BLaER1 (cell line): ENCODE measurements at regions not wholly inside any gene's neighbourhood (a gene's known extent, or its start where the extent isn't known, plus 50 kb on each side); places are given as distances from the start of the nearest gene placed in this dataset.

Source experiments
- H3K27ac ChIP-seq: shearing (Covaris generic); formaldehyde crosslinking; 2 replicates; pipeline ENCODE4 v1.8.1; 2022
- H3K27me3 ChIP-seq: shearing (Covaris generic); formaldehyde crosslinking; 2 replicates; pipeline ENCODE4 v1.8.1; 2022
- H3K36me3 ChIP-seq: shearing (Covaris generic); formaldehyde crosslinking; 2 replicates; pipeline ENCODE4 v1.8.1; 2022
- H3K4me1 ChIP-seq: shearing (Covaris generic); formaldehyde crosslinking; 2 replicates; pipeline ENCODE4 v1.8.1; 2022
- H3K4me2 ChIP-seq: shearing (Covaris generic); formaldehyde crosslinking; 2 replicates; pipeline ENCODE4 v1.8.1; 2022
- H3K4me3 ChIP-seq: shearing (Covaris generic); formaldehyde crosslinking; 2 replicates; pipeline ENCODE4 v1.8.1; 2022
- H3K9ac ChIP-seq: shearing (Covaris generic); formaldehyde crosslinking; 2 replicates; pipeline ENCODE4 v1.8.1; 2022
- H3K9me3 ChIP-seq: shearing (Covaris generic); formaldehyde crosslinking; 2 replicates; pipeline ENCODE4 v1.8.1; 2022
- H4K20me1 ChIP-seq: shearing (Covaris generic); formaldehyde crosslinking; 2 replicates; pipeline ENCODE4 v1.8.1; 2022
- Cebpa-rat ChIP-seq: shearing (Covaris generic); IDR thresholded peaks from 2 replicates; pipeline ENCODE4 v1.8.1; 2022

GRCh38 chr2:31739161-31739560 lies 158.4 kb upstream of the SRD5A2 start:
- H3K27ac ChIP-seq = no peak overlapping the region
- H4K20me1 ChIP-seq = no peaks in the 10 kb centered on the region
- no peaks in the 10 kb centered on the region for H3K9me3 ChIP-seq
- TF ChIP-seq Cebpa-rat = no peak
- H3K4me2 ChIP-seq = no peak overlapping the region
- H3K4me3 ChIP-seq = no peak overlapping the region
- H3K36me3 ChIP-seq = no peaks in the 10 kb centered on the region
- H3K4me1 ChIP-seq = no peaks in the 10 kb centered on the region
- no peaks in the 10 kb centered on the region for H3K27me3 ChIP-seq
- no peak overlapping the region for H3K9ac ChIP-seq

GRCh38 chr2:31736695-31737454 lies 156.1 kb upstream of the SRD5A2 start:
- H3K4me1 ChIP-seq = no peaks in the 10 kb centered on the region
- H3K4me2 ChIP-seq = no peak overlapping the region
- TF ChIP-seq Cebpa-rat = no peak
- H3K27ac ChIP-seq = no peak overlapping the region
- no peak overlapping the region for H3K9ac ChIP-seq
- H4K20me1 ChIP-seq = no peaks in the 10 kb centered on the region
- no peaks in the 10 kb centered on the region for H3K36me3 ChIP-seq
- no peak overlapping the region for H3K4me3 ChIP-seq
- no peaks in the 10 kb centered on the region for H3K9me3 ChIP-seq
- H3K27me3 ChIP-seq = no peaks in the 10 kb centered on the region

GRCh38 chr2:31735716-31736115 lies 155.0 kb upstream of the SRD5A2 start:
- no peak overlapping the region for H3K4me3 ChIP-seq
- H3K27ac ChIP-seq = no peak overlapping the region
- no peaks in the 10 kb centered on the region for H4K20me1 ChIP-seq
- no peak for TF ChIP-seq Cebpa-rat
- H3K4me2 ChIP-seq = no peak overlapping the region
- no peaks in the 10 kb centered on the region for H3K9me3 ChIP-seq
- H3K27me3 ChIP-seq = no peaks in the 10 kb centered on the region
- no peaks in the 10 kb centered on the region for H3K36me3 ChIP-seq
- H3K9ac ChIP-seq = no peak overlapping the region
- H3K4me1 ChIP-seq = no peaks in the 10 kb centered on the region

GRCh38 chr2:31729442-31730092 lies 148.8 kb upstream of the SRD5A2 start:
- Histone ChIP-seq H3K4me3 (no peak overlapping the region), H4K20me1 (no peaks in the 10 kb centered on the region), H3K27me3 (no peaks in the 10 kb centered on the region), H3K36me3 (no peaks in the 10 kb centered on the region), H3K9ac (no peak overlapping the region), H3K27ac (no peak overlapping the region), H3K4me2 (no peak overlapping the region), H3K4me1 (no peaks in the 10 kb centered on the region), H3K9me3 (no peaks in the 10 kb centered on the region)
- no peak for TF ChIP-seq Cebpa-rat

GRCh38 chr2:31729065-31729439 lies 148.3 kb upstream of the SRD5A2 start:
- Histone ChIP-seq H3K4me3 (no peak overlapping the region), H3K36me3 (no peaks in the 10 kb centered on the region), H3K9me3 (no peaks in the 10 kb centered on the region), H3K4me1 (no peaks in the 10 kb centered on the region), H3K27me3 (no peaks in the 10 kb centered on the region), H4K20me1 (no peaks in the 10 kb centered on the region), H3K4me2 (no peak overlapping the region), H3K27ac (no peak overlapping the region), H3K9ac (no peak overlapping the region)
- no peak for TF ChIP-seq Cebpa-rat

GRCh38 chr2:31728406-31729064 lies 147.8 kb upstream of the SRD5A2 start:
- no peak for TF ChIP-seq Cebpa-rat
- Histone ChIP-seq H3K9me3 (no peaks in the 10 kb centered on the region), H3K9ac (no peak overlapping the region), H3K4me2 (no peak overlapping the region), H3K36me3 (no peaks in the 10 kb centered on the region), H4K20me1 (no peaks in the 10 kb centered on the region), H3K4me1 (no peaks in the 10 kb centered on the region), H3K27me3 (no peaks in the 10 kb centered on the region), H3K27ac (no peak overlapping the region), H3K4me3 (no peak overlapping the region)

GRCh38 chr2:31726457-31726856 lies 145.7 kb upstream of the SRD5A2 start:
- Histone ChIP-seq H3K9me3 (no peaks in the 10 kb centered on the region), H3K9ac (no peak overlapping the region), H3K4me1 (no peaks in the 10 kb centered on the region), H4K20me1 (no peaks in the 10 kb centered on the region), H3K4me2 (no peak overlapping the region), H3K4me3 (no peak overlapping the region), H3K36me3 (no peaks in the 10 kb centered on the region), H3K27me3 (no peaks in the 10 kb centered on the region), H3K27ac (no peak overlapping the region)
- TF ChIP-seq Cebpa-rat = no peak

GRCh38 chr2:31725444-31725843 lies 144.7 kb upstream of the SRD5A2 start:
- no peaks in the 10 kb centered on the region for H3K27me3 ChIP-seq
- H3K4me3 ChIP-seq = no peak overlapping the region
- no peaks in the 10 kb centered on the region for H3K36me3 ChIP-seq
- H3K9me3 ChIP-seq = no peaks in the 10 kb centered on the region
- H3K9ac ChIP-seq = no peak overlapping the region
- no peaks in the 10 kb centered on the region for H4K20me1 ChIP-seq
- no peak overlapping the region for H3K27ac ChIP-seq
- no peak for TF ChIP-seq Cebpa-rat
- H3K4me1 ChIP-seq = no peaks in the 10 kb centered on the region
- H3K4me2 ChIP-seq = no peak overlapping the region

GRCh38 chr2:31711737-31712136 lies 131.0 kb upstream of the SRD5A2 start:
- H3K9me3 ChIP-seq = peaks cover 21% of the 10 kb centered on the region
- H3K4me2 ChIP-seq = no peak overlapping the region
- H3K36me3 ChIP-seq = no peaks in the 10 kb centered on the region
- H4K20me1 ChIP-seq = no peaks in the 10 kb centered on the region
- no peak overlapping the region for H3K4me3 ChIP-seq
- H3K4me1 ChIP-seq = no peaks in the 10 kb centered on the region
- no peaks in the 10 kb centered on the region for H3K27me3 ChIP-seq
- no peak overlapping the region for H3K27ac ChIP-seq
- TF ChIP-seq Cebpa-rat = no peak
- H3K9ac ChIP-seq = no peak overlapping the region

GRCh38 chr2:31710121-31710520 lies 129.4 kb upstream of the SRD5A2 start:
- Histone ChIP-seq H3K4me2 (no peak overlapping the region), H3K4me1 (no peaks in the 10 kb centered on the region), H3K9me3 (peaks cover 21% of the 10 kb centered on the region), H3K36me3 (no peaks in the 10 kb centered on the region), H3K9ac (no peak overlapping the region), H3K27ac (no peak overlapping the region), H3K27me3 (no peaks in the 10 kb centered on the region), H4K20me1 (no peaks in the 10 kb centered on the region), H3K4me3 (no peak overlapping the region)
- no peak for TF ChIP-seq Cebpa-rat
